Islet of Langerhans (tissue), 1 donor: ENCODE measurements at regions not wholly inside any gene's neighbourhood (a gene's known extent, or its start where the extent isn't known, plus 50 kb on each side); places are given as distances from the start of the nearest gene placed in this dataset.
"Not testable (repeated sequence)": the region's sequence is repeated elsewhere in the genome, so short reads cannot be mapped to it uniquely, and the experiment has no call there.

Source experiments
- FAIRE-seq: peaks from one replicate; lab custom pipeline; 2011; peaks lifted over from hg19 to GRCh38; lab: Jason Lieb, UNC

DNA sequence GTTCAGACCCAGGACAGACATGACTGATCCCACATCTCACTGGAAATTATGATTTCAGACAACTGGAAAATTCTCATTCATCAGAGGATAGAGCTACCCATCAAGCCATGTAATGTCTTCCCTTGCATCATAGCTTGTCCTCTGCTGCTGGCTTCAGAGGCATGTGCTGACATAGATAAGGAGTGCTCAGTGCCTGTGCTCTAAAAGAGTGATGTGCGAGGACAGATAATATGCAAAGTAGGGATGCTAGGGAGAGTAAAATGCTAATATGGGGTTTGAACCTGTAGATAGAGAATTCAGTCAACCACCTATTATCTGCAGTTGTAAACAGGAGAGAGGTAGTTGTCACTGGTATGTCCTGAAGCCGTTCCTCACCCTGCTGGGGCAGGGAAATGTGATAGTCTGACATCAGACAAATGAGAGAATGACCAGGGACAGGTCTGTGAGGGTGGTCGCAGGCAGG lies 349.7 kb upstream of the CCL2 start:
- FAIRE-seq: no peak

DNA sequence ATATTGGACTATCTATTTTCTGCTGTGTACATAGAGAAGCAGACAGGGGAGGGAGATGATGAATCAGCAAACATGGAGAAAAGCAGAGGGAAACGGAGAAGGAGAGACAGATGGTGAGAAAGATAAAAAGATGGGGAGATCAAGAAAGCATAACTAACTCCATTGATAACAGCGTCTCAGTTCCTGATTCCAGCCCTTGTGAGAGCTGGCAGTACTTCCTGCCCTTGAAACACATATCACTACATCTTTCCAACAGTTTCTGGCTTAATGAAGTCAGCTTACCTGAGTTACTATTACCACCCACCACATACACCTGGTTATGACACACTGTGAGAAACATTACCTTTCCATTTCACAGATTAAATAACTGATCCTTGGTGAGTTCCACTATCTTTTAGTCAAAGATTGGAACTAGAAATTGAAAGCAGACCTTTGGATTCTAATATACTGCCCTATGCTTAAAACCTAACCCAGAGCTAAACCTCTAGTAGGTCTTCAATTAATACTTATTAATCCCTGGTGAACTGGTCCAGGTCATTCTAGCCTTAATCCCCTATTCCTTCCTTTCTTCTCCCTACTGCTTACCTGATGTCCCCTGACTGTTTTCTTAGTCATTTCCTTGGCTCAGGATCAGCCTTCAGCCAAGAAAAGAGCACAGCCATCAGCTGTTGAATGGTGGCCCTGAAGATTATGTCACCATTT lies 346.6 kb upstream of the CCL2 start:
- FAIRE-seq: no peak

DNA sequence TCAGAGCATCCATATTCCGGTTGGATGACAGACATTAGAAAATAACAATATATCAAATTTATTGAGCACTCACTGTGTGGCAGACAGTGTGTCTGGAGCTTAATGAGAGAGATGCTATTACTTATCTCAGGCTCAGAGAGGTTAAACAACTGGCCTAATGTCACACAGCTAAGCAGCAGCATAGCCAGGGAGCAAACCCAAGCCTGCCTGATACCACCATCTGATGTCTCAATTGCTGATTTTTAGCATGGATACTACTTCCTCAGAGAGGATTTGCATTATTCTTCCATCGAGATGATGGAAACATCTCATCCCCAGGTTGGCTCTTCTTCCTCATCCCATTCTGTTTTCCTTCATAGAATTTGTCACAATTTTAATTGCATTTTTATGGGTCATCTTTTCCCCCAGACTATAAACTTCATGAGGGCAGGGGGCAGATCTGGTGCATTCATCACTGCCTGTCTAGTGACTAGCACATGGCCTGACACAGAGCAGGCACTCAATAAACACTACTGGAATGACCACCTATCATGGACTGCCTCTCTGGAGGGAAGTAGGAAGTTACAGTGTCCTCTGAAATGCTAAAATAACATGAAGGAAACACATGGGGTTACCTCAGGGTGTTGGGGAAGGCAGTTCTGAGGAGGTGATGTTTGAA lies 344.8 kb upstream of the CCL2 start:
- no peak for FAIRE-seq

DNA sequence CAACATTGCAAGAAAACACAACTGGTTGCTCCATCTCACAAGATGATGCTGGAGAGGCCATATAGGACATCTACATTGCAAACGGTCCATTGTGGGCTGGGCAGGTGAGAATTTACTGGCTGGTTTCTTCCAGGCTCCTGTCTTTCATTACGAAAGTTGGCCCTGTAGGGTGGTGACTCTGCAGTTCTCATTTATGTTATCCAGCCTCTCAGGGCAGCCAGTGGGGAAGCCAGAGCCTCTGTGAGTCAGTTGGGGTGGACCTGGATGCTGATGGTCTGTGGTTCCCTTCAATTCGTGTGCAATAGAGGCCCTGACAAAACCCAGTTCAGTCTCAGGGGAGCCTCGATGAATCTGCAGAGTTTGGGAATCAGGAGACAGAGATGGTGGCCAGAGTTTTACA lies 341.0 kb upstream of the CCL2 start:
- no peak for FAIRE-seq

DNA sequence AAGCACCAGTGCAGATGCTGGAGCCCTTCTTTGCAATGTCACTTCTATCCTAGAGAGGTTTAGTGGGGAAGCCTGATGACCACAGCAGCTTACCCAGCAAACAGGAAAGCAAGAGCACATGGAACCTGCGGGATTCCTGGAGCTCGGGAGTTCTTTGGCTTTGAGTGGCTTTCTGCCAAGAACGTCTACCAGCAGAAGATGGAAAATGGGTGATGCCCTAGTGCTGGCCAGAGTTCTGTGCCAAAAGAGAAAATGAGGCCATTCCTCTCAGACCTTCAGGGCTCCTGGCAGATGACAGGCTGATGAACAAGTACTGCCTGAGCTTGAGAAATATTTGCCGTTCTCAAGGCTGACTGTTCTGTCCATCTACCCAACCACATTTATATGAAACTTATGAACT lies 332.1 kb upstream of the CCL2 start:
- FAIRE-seq: no peak

DNA sequence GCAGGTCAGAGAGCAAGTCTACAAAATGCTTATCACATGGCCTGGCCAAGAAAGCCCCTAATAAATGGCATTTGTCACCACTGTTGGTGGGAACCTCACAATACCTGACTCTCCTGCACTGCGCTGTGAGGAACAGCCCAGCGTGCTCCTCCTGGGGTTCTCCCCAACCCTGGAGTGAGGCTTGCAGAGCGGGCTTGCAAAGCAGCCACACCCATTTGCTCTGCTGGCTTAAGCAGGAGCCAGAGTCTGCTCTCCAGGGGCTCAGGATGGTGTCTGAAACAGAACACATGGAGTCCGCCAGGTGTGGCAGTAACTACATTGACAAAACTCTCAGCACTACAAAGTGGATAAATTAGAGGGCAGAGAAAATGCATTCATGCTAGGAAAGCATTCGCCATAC lies 331.0 kb upstream of the CCL2 start:
- no peak for FAIRE-seq

DNA sequence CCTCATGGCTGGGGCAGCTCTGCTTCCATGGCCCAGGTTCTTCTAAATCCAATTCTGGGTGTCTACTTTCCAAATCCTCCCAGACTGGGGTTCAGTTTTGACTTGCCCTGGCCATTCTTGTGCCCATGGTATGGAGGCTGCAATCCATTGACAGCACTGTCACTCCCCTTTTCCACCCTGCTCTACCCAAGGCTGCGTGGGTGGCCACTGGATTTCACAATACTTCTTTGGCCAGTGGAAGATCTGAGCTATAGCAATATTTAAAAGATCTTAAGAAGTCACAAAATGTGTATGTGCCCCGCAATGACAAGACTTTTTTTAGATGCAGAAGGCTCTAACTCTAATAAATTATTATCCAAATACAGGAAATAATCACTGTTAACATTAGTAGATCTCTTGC lies 329.4 kb upstream of the CCL2 start:
- FAIRE-seq: no peak

DNA sequence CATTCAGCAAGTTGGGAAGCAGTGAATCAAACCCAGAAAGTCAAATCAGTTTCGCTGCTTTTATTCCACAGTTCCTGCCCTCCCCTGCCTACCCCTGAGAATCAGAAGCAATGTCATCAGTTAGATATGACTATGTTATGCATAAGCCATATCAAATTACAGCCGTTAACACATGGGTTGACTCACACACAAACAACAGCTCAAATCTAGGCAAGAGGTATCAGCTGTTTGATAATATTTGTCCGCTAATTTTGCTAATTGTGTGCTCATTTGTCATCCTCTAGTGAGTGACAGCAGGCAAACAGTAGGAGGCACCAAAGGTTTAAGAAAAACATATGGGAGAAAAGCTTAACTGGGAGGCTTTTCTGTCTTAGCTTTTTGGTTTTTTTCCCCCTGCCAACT lies 327.4 kb upstream of the CCL2 start:
- peak; percentile 96 for FAIRE-seq

DNA sequence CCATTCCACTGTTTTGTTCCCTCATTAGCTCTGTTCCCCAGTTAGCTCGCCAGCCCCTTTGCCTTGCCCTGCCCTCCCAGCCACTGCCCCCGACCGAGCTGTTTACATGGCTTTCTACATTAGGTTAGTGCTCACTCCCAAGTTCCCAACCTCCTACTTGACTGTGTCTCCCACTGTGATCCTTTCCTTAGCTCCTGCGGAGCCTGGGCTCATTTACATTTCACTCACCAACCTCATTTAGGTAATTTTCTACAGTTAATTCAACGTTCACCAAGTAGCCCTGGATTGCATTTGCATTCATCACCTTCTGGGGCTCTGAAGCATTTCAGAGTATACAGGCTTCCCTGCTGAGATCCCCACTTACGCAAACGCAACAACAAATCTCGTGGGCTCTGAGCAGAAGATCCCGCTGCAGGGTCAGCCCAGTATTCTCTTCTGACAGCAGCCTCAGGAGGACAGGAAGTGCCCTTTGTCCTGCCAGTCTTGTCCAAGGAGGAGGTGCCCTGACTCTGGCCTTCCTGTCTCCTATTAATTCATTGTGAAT lies 325.8 kb upstream of the CCL2 start:
- FAIRE-seq: no peak

DNA sequence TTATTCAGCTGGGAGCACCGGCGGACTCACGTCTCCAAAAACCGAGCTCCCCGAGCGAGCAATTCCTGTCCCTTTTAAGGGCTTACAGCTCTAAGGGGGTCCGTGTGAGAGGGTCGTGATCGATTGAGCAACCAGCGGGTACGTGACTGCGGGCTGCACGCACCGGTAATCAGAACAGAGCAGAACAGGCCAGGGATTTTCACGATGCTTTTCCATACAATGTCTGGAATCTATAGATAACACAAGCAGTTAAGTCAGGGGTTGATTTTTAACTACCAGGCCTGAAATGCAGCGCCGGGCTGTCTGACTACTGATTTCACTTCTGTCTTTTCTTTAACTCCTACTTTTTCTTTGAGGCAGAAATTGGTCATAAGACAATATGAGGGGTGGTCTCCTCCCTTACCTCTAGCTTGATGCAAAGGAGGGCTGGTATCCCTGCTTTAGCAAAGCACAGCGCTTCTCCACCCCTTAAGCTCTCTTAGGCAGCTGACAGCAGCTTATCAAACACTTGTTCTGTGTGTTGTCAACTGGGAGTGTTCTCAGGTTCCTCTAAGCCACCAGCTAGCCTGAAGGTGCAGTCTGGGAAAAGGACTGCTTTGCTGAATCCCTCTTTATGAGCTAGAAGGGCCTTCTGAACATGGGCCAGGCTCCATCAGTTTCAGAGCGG lies 323.8 kb upstream of the CCL2 start:
- FAIRE-seq: not testable (repeated sequence)

DNA sequence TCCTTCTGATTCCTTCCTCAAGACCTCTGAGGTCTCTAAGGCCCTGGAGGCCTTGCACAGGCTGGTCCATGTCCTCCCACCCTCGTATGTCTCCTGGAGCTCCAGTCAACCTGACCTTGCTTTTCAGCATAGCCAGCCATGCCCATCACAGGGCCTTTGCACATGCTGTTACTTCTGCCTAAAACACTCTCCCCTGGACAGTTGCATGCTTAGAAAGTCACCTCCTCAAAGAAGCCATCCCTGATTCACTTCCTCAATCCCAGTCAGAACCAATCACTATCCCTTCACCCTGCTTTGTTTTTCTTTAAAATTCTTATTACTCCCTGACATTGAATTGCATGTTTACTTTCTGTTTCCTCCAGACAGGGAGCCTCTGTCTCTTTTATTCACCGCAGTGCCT lies 322.1 kb upstream of the CCL2 start:
- FAIRE-seq: no peak

DNA sequence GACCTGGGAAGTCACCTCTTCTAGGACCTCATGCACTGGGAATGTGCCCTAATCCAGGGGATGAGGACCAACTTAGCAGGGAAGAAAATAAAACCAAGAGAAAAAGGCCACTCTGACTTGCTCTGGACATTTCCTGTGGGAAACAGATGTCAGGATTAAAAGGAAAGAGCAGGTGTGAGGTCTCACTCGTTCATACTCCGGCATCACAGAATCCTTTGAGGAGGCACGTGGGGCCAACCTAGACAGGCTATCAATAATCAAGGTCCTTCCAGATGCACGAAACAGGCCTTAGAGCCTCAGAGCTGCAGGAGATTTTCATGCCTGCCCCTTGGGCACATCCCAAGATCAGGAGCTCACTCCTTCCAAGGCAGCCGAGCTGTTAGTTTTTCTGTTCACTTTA lies 321.5 kb upstream of the CCL2 start:
- FAIRE-seq: no peak

DNA sequence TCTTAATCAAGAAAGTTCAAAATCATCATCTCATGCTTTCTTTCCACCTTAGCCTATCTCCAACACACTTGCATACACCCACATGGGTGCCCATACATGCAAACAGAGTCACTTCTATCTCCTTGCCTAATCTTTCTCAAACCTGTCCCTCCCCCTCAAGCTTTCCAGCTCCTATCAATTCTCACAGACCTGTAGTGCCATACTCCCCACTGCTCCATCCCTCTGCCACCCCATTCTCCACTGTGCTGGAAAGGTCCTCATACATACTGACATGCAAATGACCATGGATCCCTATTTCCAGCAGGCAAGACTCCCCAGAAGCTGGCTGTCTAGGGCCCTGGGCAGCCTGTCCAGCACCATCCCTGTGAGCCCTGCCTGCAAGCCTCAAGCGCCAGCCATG lies 320.4 kb upstream of the CCL2 start:
- FAIRE-seq: no peak

DNA sequence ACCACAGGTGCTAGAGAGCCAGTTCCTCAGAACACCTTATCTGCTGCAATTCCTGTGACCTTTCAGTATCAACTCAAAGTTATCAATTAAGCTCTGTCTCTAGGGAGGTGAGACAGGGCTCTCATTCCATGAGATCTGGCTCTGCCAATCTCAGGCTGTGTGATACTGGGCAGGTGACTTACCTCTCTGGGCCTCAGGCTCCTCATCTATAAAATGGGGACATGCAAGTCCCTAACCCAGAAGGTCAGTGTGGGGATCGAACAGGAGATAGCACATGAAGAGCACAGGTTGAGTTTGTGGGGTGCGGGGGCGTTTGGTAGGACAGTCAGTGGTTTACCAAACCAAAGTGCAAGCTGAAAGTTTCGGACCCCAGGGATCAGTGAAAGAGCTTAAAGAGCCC lies 319.3 kb upstream of the CCL2 start:
- FAIRE-seq: no peak

DNA sequence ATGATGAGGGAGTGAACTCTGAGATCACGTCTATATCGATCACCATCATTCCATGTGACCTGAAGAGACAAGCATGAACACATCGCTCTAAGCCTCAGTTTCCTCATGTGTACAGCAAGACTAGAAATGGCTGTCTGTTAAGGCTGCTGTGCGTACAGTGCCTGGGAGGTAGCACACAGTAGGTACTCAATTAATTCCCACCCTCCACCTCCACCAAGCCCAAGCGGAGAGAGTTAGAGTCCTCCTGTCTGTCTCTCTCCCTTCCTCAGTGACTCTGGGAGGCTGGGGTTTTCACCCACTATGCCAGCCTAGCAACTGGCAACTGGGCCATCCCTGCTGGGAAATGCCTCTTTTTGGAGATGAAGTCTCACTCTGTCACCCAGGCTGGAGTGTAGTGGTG lies 318.3 kb upstream of the CCL2 start:
- FAIRE-seq: no peak

DNA sequence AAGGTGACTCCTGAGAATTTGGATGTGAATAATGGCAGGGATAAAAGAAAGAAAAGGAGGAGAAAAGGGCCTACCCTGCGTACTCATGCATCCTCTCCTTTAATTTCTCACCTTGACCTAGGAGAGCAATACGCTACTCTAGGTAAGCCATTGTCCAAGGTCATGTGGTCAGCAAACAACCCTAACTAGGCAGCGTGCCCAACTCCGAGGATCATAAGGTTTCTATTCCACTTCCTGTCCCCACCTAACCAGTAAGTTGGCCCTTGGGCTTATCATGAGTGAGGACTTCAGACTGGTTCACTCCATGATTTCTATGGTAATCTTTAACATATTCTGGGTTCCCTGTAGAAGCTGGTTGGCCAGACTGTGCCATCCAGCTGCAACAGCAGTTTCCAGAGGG lies 315.1 kb upstream of the CCL2 start:
- no peak for FAIRE-seq

DNA sequence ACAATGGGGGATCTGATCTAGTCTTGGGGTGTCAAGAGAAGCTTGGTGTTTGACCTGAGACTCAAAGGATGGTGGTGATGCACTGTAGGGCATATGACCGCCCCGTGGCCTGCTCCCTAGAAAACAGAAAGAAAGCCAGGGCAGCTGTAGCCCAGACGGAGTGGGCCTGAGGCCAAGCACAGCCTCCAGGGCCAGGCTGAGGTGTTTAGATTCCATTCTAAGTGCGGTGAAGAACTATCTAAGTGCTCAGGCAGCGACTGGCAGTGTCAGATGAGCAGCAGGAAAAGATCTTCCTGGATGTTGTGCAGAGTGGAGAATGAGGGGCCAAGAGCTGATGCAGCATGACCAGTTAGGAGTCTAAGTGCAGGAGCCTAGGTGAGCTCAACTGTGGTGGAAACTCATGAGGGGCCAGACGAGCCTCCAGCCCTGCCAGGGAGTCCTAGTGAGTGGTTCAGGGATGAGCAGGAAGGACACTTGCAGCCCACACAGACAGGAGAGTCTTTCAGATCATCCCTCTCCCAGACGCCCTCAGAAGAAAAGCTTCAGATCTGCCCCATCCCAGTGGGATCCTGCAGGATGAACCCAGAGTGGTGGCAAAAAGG lies 314.2 kb upstream of the CCL2 start:
- FAIRE-seq: no peak

DNA sequence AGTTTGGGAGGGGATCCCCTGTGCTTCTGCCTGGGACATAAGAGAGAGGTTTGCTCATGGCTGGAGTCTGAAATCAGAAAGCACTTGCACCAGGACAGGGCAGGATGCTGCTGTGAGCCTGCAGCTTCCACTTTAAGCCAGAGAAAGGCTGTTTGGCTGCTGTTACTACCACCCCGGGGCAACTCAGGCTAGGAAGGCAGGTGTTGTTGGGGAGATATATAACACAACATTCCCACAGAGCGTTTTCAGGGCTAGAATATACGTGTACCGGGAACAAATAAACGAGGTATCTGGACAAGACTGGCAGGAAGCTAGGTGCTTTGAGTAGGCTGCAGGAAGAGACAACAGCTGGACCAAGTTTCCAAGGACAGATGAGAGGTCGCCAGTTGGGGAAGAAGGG lies 313.3 kb upstream of the CCL2 start:
- no peak for FAIRE-seq

DNA sequence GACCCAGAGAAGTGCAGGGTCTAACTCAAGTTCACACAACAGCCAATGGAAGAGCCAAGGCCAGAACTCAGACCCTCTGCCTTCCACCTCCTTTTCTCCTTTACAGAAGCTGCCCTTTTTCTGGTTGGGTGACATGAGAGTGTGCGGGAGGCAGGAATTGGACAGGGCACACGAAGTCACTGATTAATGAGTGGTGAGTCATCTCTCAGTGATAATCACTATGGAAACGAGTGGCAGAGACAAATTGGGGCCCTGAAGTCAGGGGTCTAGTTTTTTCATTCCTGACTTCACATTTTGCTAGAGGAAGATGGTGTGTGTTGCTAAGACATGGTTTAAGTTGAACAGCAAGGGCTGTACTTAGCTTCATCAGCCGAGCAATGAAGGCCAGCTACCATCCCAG lies 312.7 kb upstream of the CCL2 start:
- FAIRE-seq: no peak

DNA sequence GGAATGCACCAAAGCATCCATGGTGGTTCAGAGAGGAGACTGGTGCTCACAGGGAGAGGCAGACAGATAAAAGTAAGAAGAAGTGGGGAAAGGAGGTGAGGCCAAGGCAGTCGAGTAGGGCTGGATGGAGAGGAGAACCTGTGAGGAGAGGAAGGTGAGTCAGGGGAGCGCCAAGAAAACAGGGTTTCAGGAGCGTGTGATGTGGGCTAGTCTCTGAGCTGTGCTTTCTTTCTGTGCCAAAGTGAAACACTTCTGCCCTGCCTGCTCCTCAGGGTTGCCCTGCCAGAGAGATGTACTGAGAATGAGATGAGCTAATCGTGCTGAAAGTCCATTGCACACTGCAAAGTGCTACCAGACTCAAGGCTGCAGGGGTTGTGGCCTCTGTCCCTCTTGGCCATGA lies 310.7 kb upstream of the CCL2 start:
- FAIRE-seq: no peak

DNA sequence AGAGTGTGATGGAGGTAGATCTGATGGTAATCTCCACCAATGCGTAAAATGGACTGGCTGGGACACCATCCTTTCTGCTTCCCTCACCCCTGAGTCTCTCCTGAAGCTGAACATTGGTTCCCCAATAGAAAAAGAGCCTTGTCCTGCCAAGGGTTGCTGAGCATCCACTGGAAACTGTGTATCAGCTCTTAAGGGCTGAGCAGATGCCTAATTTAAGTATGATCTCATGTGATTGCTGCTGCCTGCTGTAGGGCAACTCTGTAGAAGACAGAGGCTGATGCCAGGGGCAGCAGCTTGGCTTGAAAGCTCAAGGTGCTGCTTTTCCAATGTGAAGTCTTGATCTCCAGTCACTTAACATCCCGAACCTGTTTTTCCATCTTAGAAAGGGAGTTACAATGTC lies 310.3 kb upstream of the CCL2 start:
- no peak for FAIRE-seq

DNA sequence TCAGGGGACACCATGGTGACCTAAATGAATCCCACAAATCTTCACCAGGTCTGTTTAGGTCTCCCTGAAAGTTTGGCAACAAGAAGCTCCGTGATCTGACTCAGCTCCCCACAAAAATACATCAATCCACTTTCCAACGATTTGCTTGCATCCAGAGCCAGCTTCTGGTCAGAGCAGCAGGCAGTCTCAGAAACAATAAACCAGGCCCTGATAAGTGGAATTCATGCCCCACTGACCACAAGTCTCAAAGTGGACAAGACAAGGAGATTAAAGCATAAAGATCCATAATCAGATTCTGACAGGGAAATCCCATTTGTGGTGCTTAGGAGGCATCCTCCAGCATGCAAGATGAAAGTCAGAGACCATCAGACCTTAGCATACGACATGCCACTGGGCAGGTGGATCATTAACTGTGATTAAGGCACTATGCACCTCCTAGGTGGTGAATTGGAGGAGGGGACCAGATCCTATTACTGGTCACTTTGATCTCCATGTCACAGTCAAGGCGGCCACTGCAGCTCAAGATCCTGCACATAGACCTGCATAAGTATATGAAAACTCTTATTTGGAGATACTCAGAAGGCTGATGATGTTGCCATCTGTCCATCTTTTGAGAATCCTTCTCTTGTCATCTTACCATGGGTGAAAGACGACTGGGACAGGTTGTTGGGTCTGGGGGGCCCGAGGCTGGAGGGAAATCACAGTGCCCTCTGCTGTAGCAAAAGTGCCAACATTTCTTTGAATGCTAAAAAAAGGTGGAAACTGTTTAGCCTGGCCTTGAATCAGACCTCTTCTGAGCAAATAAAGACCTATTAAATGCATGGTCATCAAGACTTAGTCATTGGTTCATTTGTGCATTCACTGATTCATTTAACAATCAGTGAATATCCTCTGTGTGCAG lies 309.2 kb upstream of the CCL2 start:
- FAIRE-seq: no peak
